Naive thymus-derived CD4-positive, alpha-beta T cell (primary cell): ENCODE measurements at regions not wholly inside any gene's neighbourhood (a gene's known extent, or its start where the extent isn't known, plus 50 kb on each side); places are given as distances from the start of the nearest gene placed in this dataset.
"Not testable (repeated sequence)": the region's sequence is repeated elsewhere in the genome, so short reads cannot be mapped to it uniquely, and the experiment has no call there.

Experiments used
- ATAC-seq: fragments of 150-1000 bp; cut with Tn5 transposase; 2 replicates; pipeline ENCODE4 v1.10.0; 2021; ENCODE audit warnings: mild to moderate bottlenecking, moderate library complexity
- CTCF ChIA-PET: fragments of 350-600 bp; sonication (Branson Sonifier 250); formaldehyde crosslinking; loops from one replicate; lab custom pipeline; 2021; ENCODE audit warnings: antibody characterized with exemption; lab: Charles Lee
- POLR2A ChIA-PET: fragments of 350-600 bp; sonication (Branson Sonifier 250); formaldehyde crosslinking; loops from one replicate; lab custom pipeline; 2021; ENCODE audit warnings: antibody characterized with exemption, inconsistent platforms; lab: Charles Lee
- DNase-seq, 9 donors: peaks; one replicate each; pipeline versions ENCODE4 v3.0.0 to v3.0.0-alpha.2; 2020 to 2022; ENCODE audit warnings: mixed read lengths in 1 of 9
- H3K27ac ChIP-seq: one replicate; pipeline ENCODE4 v1.7.0; 2013; ENCODE audit warnings: mild to moderate bottlenecking, low read depth, low read length, moderate library complexity
- H3K27me3 ChIP-seq, 2 donors: one replicate each; pipeline ENCODE4 v1.7.0; 2013; ENCODE audit warnings: low read length in 2 of 2, mild to moderate bottlenecking in 2 of 2, moderate library complexity in 2 of 2; ENCODE audit not compliant: control insufficient read depth in 2 of 2, insufficient read depth in 2 of 2
- H3K36me3 ChIP-seq, 3 experiments: 1 replicate in 2 of 3; 2 replicates in 1 of 3; pipeline ENCODE4 v1.7.0; 2013; ENCODE audit warnings: low read length in 3 of 3, mild to moderate bottlenecking in 3 of 3, moderate library complexity in 1 of 3; ENCODE audit not compliant: insufficient read depth in 3 of 3, control insufficient read depth in 2 of 3
- H3K4me1 ChIP-seq, 2 donors: one replicate each; pipeline ENCODE4 v1.7.0; 2013; ENCODE audit warnings: low read length in 2 of 2, mild to moderate bottlenecking in 2 of 2, moderate library complexity in 1 of 2; ENCODE audit not compliant: control insufficient read depth in 2 of 2, insufficient read depth in 2 of 2
- H3K4me3 ChIP-seq: 2 replicates; pipeline ENCODE4 v1.7.0; 2013; ENCODE audit warnings: mild to moderate bottlenecking, low read length
- H3K9me3 ChIP-seq, 3 experiments: 1 replicate in 2 of 3; 2 replicates in 1 of 3; pipeline ENCODE4 v1.7.0; 2013; ENCODE audit warnings: low read length in 3 of 3; ENCODE audit not compliant: control insufficient read depth in 2 of 3
- H3K27ac Mint-ChIP-seq, 9 donors: one replicate each; pipeline ENCODE4 v1.8.0; 2020 to 2022; ENCODE audit warnings: mixed read lengths in 9 of 9, mild to moderate bottlenecking in 8 of 9, moderate library complexity in 5 of 9, inconsistent platforms in 2 of 9
- H3K27me3 Mint-ChIP-seq, 5 donors: one replicate each; pipeline ENCODE4 v1.8.0; 2021 to 2022; ENCODE audit warnings: mixed read lengths in 5 of 5, mild to moderate bottlenecking in 1 of 5
- H3K36me3 Mint-ChIP-seq, 5 donors: one replicate each; pipeline ENCODE4 v1.8.0; 2020 to 2022; ENCODE audit warnings: mixed read lengths in 5 of 5, mild to moderate bottlenecking in 3 of 5, inconsistent platforms in 1 of 5
- H3K4me1 Mint-ChIP-seq, 7 donors: one replicate each; pipeline ENCODE4 v1.8.0; 2020 to 2022; ENCODE audit warnings: mixed read lengths in 7 of 7, mild to moderate bottlenecking in 3 of 7, inconsistent platforms in 1 of 7
- H3K4me3 Mint-ChIP-seq, 10 donors: one replicate each; pipeline ENCODE4 v1.8.0; 2020 to 2022; ENCODE audit warnings: mild to moderate bottlenecking in 10 of 10, mixed read lengths in 10 of 10, moderate library complexity in 6 of 10, inconsistent platforms in 2 of 10
- H3K9me3 Mint-ChIP-seq, 11 donors: one replicate each; pipeline ENCODE4 v1.8.0; 2020 to 2022; ENCODE audit warnings: mixed read lengths in 11 of 11, mild to moderate bottlenecking in 4 of 11, inconsistent platforms in 1 of 11, moderate library complexity in 1 of 11
- intact Hi-C, 2 donors: fragments of 100-400 bp; cut with micrococcal nuclease; formaldehyde crosslinking; loops; one replicate each; pipeline ENCODE4 v1.15.1; 2023

GRCh38 chrX:144219035-144219434 is 335.2 kb downstream of the UBE2NL start:
- Mint-ChIP-seq H3K9me3 (peaks cover 0 to 8% (median 0%) of the 10 kb centered on the region in 11 donors), H3K27ac (no peak overlapping the region), H3K4me3 (no peak overlapping the region), H3K4me1 (no peaks in the 10 kb centered on the region), H3K27me3 (no peaks in the 10 kb centered on the region), H3K36me3 (no peaks in the 10 kb centered on the region)
- CTCF ChIA-PET = no interaction called here
- ATAC-seq (no peak), DNase-seq (no peak)
- intact Hi-C loops = no loop called here
- POLR2A ChIA-PET = no interaction called here
- H3K9me3 ChIP-seq = no peaks in the 10 kb centered on the region
- no peaks in the 10 kb centered on the region for H3K36me3 ChIP-seq
- no peak overlapping the region for H3K4me3 ChIP-seq
- no peaks in the 10 kb centered on the region for H3K27me3 ChIP-seq
- H3K27ac ChIP-seq = no peak overlapping the region
- H3K4me1 ChIP-seq = no peaks in the 10 kb centered on the region

GRCh38 chrX:144231116-144231785 is 347.4 kb downstream of the UBE2NL start:
- H3K4me1 Mint-ChIP-seq, intact Hi-C loops, H3K27me3 Mint-ChIP-seq, H3K27ac ChIP-seq, H3K27ac Mint-ChIP-seq, H3K9me3 ChIP-seq, ATAC-seq, CTCF ChIA-PET, POLR2A ChIA-PET, H3K36me3 Mint-ChIP-seq, H3K4me3 Mint-ChIP-seq, DNase-seq, H3K36me3 ChIP-seq, H3K4me1 ChIP-seq, H3K27me3 ChIP-seq, H3K4me3 ChIP-seq: not testable (repeated sequence)
- H3K9me3 Mint-ChIP-seq = peaks cover 0 to 13% (median 5%) of the 10 kb centered on the region in 11 donors

GRCh38 chrX:144253356-144253755 is 369.5 kb downstream of the UBE2NL start:
- Histone ChIP-seq H3K27me3 (no peaks in the 10 kb centered on the region), H3K4me3 (no peak overlapping the region), H3K4me1 (no peaks in the 10 kb centered on the region), H3K27ac (no peak overlapping the region), H3K36me3 (no peaks in the 10 kb centered on the region), H3K9me3 (no peaks in the 10 kb centered on the region)
- Mint-ChIP-seq H3K27ac (no peak overlapping the region), H3K27me3 (no peaks in the 10 kb centered on the region), H3K36me3 (no peaks in the 10 kb centered on the region), H3K9me3 (peaks cover 0 to 16% (median 4%) of the 10 kb centered on the region in 11 donors), H3K4me3 (no peak overlapping the region), H3K4me1 (no peaks in the 10 kb centered on the region)
- DNase-seq = no peak
- ChIA-PET POLR2A (no interaction called here), CTCF (no interaction called here)
- intact Hi-C loops = no loop called here
- no peak for ATAC-seq

- Mint-ChIP-seq H3K9me3 (peaks cover 0 to 15% (median 3%) of the 10 kb centered on the region in 11 donors), H3K27me3 (no peaks in the 10 kb centered on the region), H3K4me3 (no peak overlapping the region), H3K27ac (no peak overlapping the region), H3K4me1 (no peaks in the 10 kb centered on the region), H3K36me3 (no peaks in the 10 kb centered on the region)
- ChIA-PET POLR2A (no interaction called here), CTCF (no interaction called here)
- Histone ChIP-seq H3K36me3 (no peaks in the 10 kb centered on the region), H3K27me3 (no peaks in the 10 kb centered on the region), H3K27ac (no peak overlapping the region), H3K4me1 (no peaks in the 10 kb centered on the region), H3K4me3 (no peak overlapping the region), H3K9me3 (no peaks in the 10 kb centered on the region)
- ATAC-seq = no peak
- intact Hi-C loops = no loop called here
- no peak for DNase-seq
These were observed 375.2 kb downstream of the UBE2NL start for GRCh38 chrX:144259054-144259453.

- Histone ChIP-seq H3K9me3 (no peaks in the 10 kb centered on the region), H3K27me3 (no peaks in the 10 kb centered on the region), H3K4me3 (no peak overlapping the region), H3K4me1 (no peaks in the 10 kb centered on the region), H3K27ac (no peak overlapping the region), H3K36me3 (no peaks in the 10 kb centered on the region)
- Mint-ChIP-seq H3K9me3 (peaks cover 0 to 16% (median 3%) of the 10 kb centered on the region in 11 donors), H3K4me3 (no peak overlapping the region), H3K36me3 (no peaks in the 10 kb centered on the region), H3K27ac (no peak overlapping the region), H3K4me1 (no peaks in the 10 kb centered on the region), H3K27me3 (no peaks in the 10 kb centered on the region)
- POLR2A ChIA-PET = no interaction called here
- intact Hi-C loops = no loop called here
- no peak for DNase-seq
- CTCF ChIA-PET = no interaction called here
- no peak for ATAC-seq
These were observed 381.8 kb downstream of the UBE2NL start for GRCh38 chrX:144265641-144266040.

- no peaks in the 10 kb centered on the region for H3K27me3 Mint-ChIP-seq
- H3K4me1 ChIP-seq = no peaks in the 10 kb centered on the region
- no peak for ATAC-seq
- no peaks in the 10 kb centered on the region for H3K36me3 Mint-ChIP-seq
- H3K27ac ChIP-seq = no peak overlapping the region
- H3K36me3 ChIP-seq = no peaks in the 10 kb centered on the region
- POLR2A ChIA-PET = no interaction called here
- H3K27ac Mint-ChIP-seq = no peak overlapping the region
- no peaks in the 10 kb centered on the region for H3K9me3 ChIP-seq
- no peak for DNase-seq
- H3K4me3 Mint-ChIP-seq = no peak overlapping the region
- intact Hi-C loops = no loop called here
- H3K9me3 Mint-ChIP-seq = peaks cover 0 to 20% (median 2%) of the 10 kb centered on the region in 11 donors
- no peak overlapping the region for H3K4me3 ChIP-seq
- no peaks in the 10 kb centered on the region for H3K27me3 ChIP-seq
- CTCF ChIA-PET = no interaction called here
- H3K4me1 Mint-ChIP-seq = no peaks in the 10 kb centered on the region
These were observed 391.5 kb downstream of the UBE2NL start for GRCh38 chrX:144275367-144275766.

- Histone ChIP-seq H3K4me3 (no peak overlapping the region), H3K27me3 (no peaks in the 10 kb centered on the region), H3K4me1 (no peaks in the 10 kb centered on the region), H3K9me3 (no peaks in the 10 kb centered on the region), H3K27ac (no peak overlapping the region), H3K36me3 (no peaks in the 10 kb centered on the region)
- no peak for DNase-seq
- intact Hi-C loops = no loop called here
- H3K4me1 Mint-ChIP-seq = no peaks in the 10 kb centered on the region
- ChIA-PET CTCF (no interaction called here), POLR2A (no interaction called here)
- ATAC-seq = no peak
- no peak overlapping the region for H3K4me3 Mint-ChIP-seq
- peaks cover 0 to 20% (median 4%) of the 10 kb centered on the region in 11 donors for H3K9me3 Mint-ChIP-seq
- H3K27me3 Mint-ChIP-seq = no peaks in the 10 kb centered on the region
- no peak overlapping the region for H3K27ac Mint-ChIP-seq
- no peaks in the 10 kb centered on the region for H3K36me3 Mint-ChIP-seq
These were observed 392.0 kb downstream of the UBE2NL start for GRCh38 chrX:144275843-144276242.
